T-cell (primary cell): ENCODE measurements at regions not wholly inside any gene's neighbourhood (a gene's known extent, or its start where the extent isn't known, plus 50 kb on each side); places are given as distances from the start of the nearest gene placed in this dataset.

ENCODE experiments used
- ATAC-seq, 4 experiments: fragments of 200-7000 bp in 3 of 4; fragments of 150-1000 bp in 1 of 4; cut with Tn5 transposase; replicated peaks in 1 of 4; 1 replicate in 3 of 4; 2 replicates in 1 of 4; pipeline ENCODE4 v1.10.0; 2021; ENCODE audit warnings: moderate library complexity in 3 of 4, mild to moderate bottlenecking in 2 of 4, moderate number of reproducible peaks in 1 of 4
- CTCF ChIA-PET, 2 donors: fragments of 300-600 bp; sonication (Branson Sonifier 250); formaldehyde crosslinking; loops; one replicate each; lab custom pipeline; 2022; ENCODE audit warnings: antibody characterized with exemption in 2 of 2; lab: Charles Lee
- POLR2A ChIA-PET, 2 donors: fragments of 300-600 bp; sonication (Branson Sonifier 250); formaldehyde crosslinking; loops; one replicate each; lab custom pipeline; 2022; ENCODE audit warnings: antibody characterized with exemption in 2 of 2; lab: Charles Lee
- DNase-seq, 35 experiments: peaks; one replicate each; pipeline versions ENCODE4 v3.0.0 to v3.0.0-alpha.2; 2013 to 2023
- H3K27ac ChIP-seq: one replicate; pipeline ENCODE4 v1.5.1; 2013; ENCODE audit warnings: low read length
- H3K27me3 ChIP-seq, 2 experiments: replicated peaks in 1 of 2; 1 replicate in 1 of 2; 2 replicates in 1 of 2; pipeline versions ENCODE4 v1.6.1 to v1.7.0; 2013; ENCODE audit warnings: low read length in 1 of 2, mixed read lengths in 1 of 2; ENCODE audit not compliant: control insufficient read depth in 2 of 2, insufficient read depth in 2 of 2; ENCODE audit errors: extremely low read depth in 1 of 2
- H3K36me3 ChIP-seq, 2 donors: 1 replicate in 1 of 2; 2 replicates in 1 of 2; pipeline versions ENCODE4 v1.6.1 to v1.7.0; 2013; ENCODE audit warnings: low read length in 1 of 2; ENCODE audit not compliant: control insufficient read depth in 2 of 2, insufficient read depth in 1 of 2; ENCODE audit errors: extremely low read depth in 1 of 2
- H3K4me1 ChIP-seq, 2 experiments: 1 replicate in 1 of 2; 2 replicates in 1 of 2; pipeline versions ENCODE4 v1.6.1 to v1.7.0; 2013; ENCODE audit warnings: low read length in 2 of 2, mixed read lengths in 1 of 2; ENCODE audit not compliant: insufficient read depth in 2 of 2, control insufficient read depth in 1 of 2; ENCODE audit errors: extremely low read depth in 1 of 2
- H3K4me3 ChIP-seq, 2 donors: 1 replicate in 1 of 2; 2 replicates in 1 of 2; pipeline versions ENCODE4 v1.5.1 to v1.7.0; 2013; ENCODE audit warnings: mild to moderate bottlenecking in 2 of 2, low read length in 1 of 2, moderate library complexity in 1 of 2; ENCODE audit not compliant: control insufficient read depth in 1 of 2; ENCODE audit errors: extremely low read depth in 1 of 2
- H3K9me3 ChIP-seq: 2 replicates; pipeline ENCODE4 v1.7.0; 2013
- H3K27ac Mint-ChIP-seq, 2 donors: one replicate each; pipeline ENCODE4 v1.8.0; 2020 to 2021; ENCODE audit warnings: mild to moderate bottlenecking in 2 of 2, mixed read lengths in 2 of 2
- H3K27me3 Mint-ChIP-seq, 2 donors: one replicate each; pipeline ENCODE4 v1.8.0; 2021 to 2022; ENCODE audit warnings: mixed read lengths in 2 of 2
- H3K36me3 Mint-ChIP-seq: one replicate; pipeline ENCODE4 v1.8.0; 2021; ENCODE audit warnings: mixed read lengths
- H3K4me1 Mint-ChIP-seq, 3 donors: one replicate each; pipeline ENCODE4 v1.8.0; 2020 to 2022; ENCODE audit warnings: mixed read lengths in 3 of 3, mild to moderate bottlenecking in 1 of 3
- H3K4me3 Mint-ChIP-seq, 3 donors: one replicate each; pipeline ENCODE4 v1.8.0; 2020 to 2022; ENCODE audit warnings: mild to moderate bottlenecking in 3 of 3, mixed read lengths in 3 of 3, moderate library complexity in 3 of 3
- H3K9me3 Mint-ChIP-seq, 3 donors: one replicate each; pipeline ENCODE4 v1.8.0; 2020 to 2022; ENCODE audit warnings: mixed read lengths in 3 of 3
- WGBS: methylation state at CpG from one replicate; pipeline ENCODE4 v1.1.5; 2013; ENCODE audit warnings: missing lambda C conversion rate; ENCODE audit not compliant: insufficient coverage; 5-methylcytosine and 5-hydroxymethylcytosine counted together

DNA sequence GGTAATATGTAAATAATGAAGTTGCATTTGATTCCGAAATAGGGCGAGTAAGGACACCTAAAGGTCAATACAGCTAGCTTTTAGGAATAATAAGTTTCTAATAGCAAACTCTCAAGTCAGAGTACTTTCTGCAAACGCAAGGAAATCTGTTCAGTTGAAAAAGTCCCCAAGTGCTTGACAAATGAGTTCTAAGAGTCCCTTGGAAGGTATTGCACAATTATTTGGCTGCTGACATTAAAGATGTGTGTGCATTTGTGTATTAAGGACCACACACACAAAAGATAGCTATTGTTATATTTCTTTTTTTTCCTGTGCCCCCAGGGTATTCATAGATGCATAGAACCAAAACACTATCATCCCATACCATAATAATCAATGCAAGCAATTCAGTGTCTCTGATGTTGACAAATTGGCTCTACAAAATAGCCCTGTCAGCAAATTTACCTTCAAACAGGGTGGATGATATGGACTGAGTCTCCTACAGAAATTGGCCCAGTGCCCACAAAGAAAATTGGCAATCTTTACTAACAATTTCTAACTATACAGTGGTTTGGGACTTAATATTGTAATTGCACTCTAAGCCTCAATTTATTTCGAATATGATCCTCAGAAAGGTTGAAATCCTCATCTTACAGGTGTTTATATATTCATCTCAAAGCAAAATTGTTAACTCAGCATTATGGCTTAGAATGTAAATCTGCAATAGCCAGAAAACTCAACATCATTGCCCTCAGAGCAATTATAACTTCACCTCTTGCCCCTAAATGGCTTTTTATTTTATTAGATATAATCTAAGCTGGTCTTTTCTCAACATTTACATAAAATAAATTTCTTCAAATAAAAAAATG, 827.2 kb downstream of the MAT2B start:
- ChIA-PET POLR2A (no interaction called here), CTCF (no interaction called here)
- ATAC-seq (no peak), DNase-seq (no peak)
- no peak overlapping the region for H3K27ac Mint-ChIP-seq
- no peaks in the 10 kb centered on the region for H3K4me1 Mint-ChIP-seq
- no peaks in the 10 kb centered on the region for H3K9me3 ChIP-seq
- peaks cover 4 to 8% (median 5%) of the 10 kb centered on the region in 3 donors for H3K9me3 Mint-ChIP-seq
- no peaks in the 10 kb centered on the region for H3K36me3 Mint-ChIP-seq
- no peaks in the 10 kb centered on the region for H3K4me1 ChIP-seq
- WGBS = no CpG with 5 or more reads among the region's 4 CpGs
- H3K27me3 Mint-ChIP-seq = no peaks in the 10 kb centered on the region
- H3K27me3 ChIP-seq = no peaks in the 10 kb centered on the region
- H3K4me3 Mint-ChIP-seq = no peak overlapping the region
- no peak overlapping the region for H3K4me3 ChIP-seq
- no peak overlapping the region for H3K27ac ChIP-seq
- H3K36me3 ChIP-seq = no peaks in the 10 kb centered on the region

DNA sequence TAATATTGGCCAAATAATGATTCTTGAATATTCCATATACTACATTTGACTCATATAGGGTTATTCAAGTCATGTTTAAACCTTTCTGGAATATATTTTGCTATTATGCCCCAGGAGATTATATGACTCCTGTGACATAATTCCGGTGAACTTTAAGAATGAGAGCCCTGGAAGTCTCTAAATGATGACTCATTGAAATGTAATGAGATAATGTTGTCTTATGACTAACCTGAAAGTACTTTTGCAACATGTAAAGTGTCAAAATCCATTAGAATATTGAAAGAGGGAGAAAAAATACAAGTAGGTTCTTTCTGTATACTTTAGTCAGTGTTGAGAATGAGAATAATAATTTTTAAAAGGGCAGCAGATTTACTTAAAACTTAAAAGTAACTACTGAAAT, 830.4 kb downstream of the MAT2B start:
- ATAC-seq (no peak), DNase-seq (no peak)
- no peak overlapping the region for H3K27ac Mint-ChIP-seq
- H3K9me3 Mint-ChIP-seq = peaks cover 2 to 7% (median 4%) of the 10 kb centered on the region in 3 donors
- CTCF ChIA-PET = interaction anchor here in 1 of 2 donors (0.6 kb wide), 1 partner anchor 355 kb away, joined by 3 read pairs; no protein-coding TSS in a partner anchor
- no peaks in the 10 kb centered on the region for H3K9me3 ChIP-seq
- H3K4me1 ChIP-seq = no peaks in the 10 kb centered on the region
- POLR2A ChIA-PET = no interaction called here
- no CpG with 5 or more reads among the region's 1 CpG for WGBS
- no peaks in the 10 kb centered on the region for H3K27me3 ChIP-seq
- no peak overlapping the region for H3K27ac ChIP-seq
- no peak overlapping the region for H3K4me3 Mint-ChIP-seq
- H3K27me3 Mint-ChIP-seq = no peaks in the 10 kb centered on the region
- no peak overlapping the region for H3K4me3 ChIP-seq
- H3K36me3 ChIP-seq = no peaks in the 10 kb centered on the region
- no peaks in the 10 kb centered on the region for H3K36me3 Mint-ChIP-seq
- H3K4me1 Mint-ChIP-seq = no peaks in the 10 kb centered on the region

DNA sequence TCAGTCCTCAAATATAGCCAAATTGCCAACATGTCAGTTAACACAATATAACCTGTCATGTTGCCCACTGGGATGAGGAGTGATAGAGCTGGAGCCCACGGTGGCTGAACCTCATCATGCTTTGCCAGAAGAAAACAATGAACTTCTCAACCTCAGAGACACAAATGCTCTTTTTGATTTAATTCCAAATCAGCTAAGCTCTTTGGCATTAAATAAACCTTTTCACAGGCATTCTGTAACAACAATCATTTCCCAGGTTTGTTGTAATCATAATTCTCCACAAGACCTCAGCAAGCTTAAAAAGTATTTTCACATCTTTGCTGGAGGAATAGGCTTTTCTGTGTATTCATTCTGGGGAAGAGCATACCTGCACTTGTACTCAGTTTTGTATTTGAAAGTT, 830.9 kb downstream of the MAT2B start:
- H3K36me3 Mint-ChIP-seq = no peaks in the 10 kb centered on the region
- CTCF ChIA-PET = interaction anchor here in 1 of 2 donors (0.6 kb wide), 1 partner anchor 354 kb away, joined by 3 read pairs; no protein-coding TSS in a partner anchor
- Histone ChIP-seq H3K36me3 (no peaks in the 10 kb centered on the region), H3K27ac (no peak overlapping the region), H3K4me3 (no peak overlapping the region), H3K27me3 (no peaks in the 10 kb centered on the region), H3K4me1 (no peaks in the 10 kb centered on the region), H3K9me3 (no peaks in the 10 kb centered on the region)
- DNase-seq (no peak), ATAC-seq (no peak)
- H3K4me1 Mint-ChIP-seq = no peaks in the 10 kb centered on the region
- no peak overlapping the region for H3K27ac Mint-ChIP-seq
- POLR2A ChIA-PET = no interaction called here
- H3K9me3 Mint-ChIP-seq = peaks cover 2 to 7% (median 4%) of the 10 kb centered on the region in 3 donors
- H3K27me3 Mint-ChIP-seq = no peaks in the 10 kb centered on the region
- 67% methylated on average over 1 of the region's 1 CpG for WGBS
- H3K4me3 Mint-ChIP-seq = no peak overlapping the region

DNA sequence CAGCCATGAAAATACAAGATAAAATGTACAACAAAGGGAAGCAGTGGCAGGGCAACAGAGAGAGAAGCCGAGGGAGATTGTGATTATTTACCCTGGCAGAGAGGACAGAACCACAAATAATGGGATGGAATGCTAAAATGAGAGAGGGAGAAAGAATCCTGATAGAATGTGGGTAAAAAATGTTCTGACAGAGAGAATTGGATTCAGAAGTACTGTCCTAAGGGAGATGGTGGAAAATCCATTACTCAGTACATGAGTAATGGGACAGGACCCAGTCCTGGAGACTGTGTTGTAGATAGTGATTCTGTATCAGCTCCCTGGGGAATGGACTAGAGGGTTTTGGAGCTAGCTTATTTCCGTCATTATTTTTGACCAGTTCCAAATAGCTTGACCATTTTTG, 831.5 kb downstream of the MAT2B start:
- Mint-ChIP-seq H3K4me3 (no peak overlapping the region), H3K4me1 (no peaks in the 10 kb centered on the region), H3K36me3 (no peaks in the 10 kb centered on the region), H3K27me3 (no peaks in the 10 kb centered on the region), H3K27ac (no peak overlapping the region), H3K9me3 (peaks cover 2 to 7% (median 4%) of the 10 kb centered on the region in 3 donors)
- ChIA-PET CTCF (interaction anchor here in 1 of 2 donors (0.6 kb wide), 1 partner anchor 46 kb away, joined by 3 read pairs; no protein-coding TSS in a partner anchor), POLR2A (no interaction called here)
- H3K9me3 ChIP-seq = no peaks in the 10 kb centered on the region
- H3K4me3 ChIP-seq = no peak overlapping the region
- no peak for ATAC-seq
- DNase-seq = no peak
- H3K36me3 ChIP-seq = no peaks in the 10 kb centered on the region
- 81% methylated on average over 2 of the region's 2 CpGs for WGBS
- H3K27me3 ChIP-seq = no peaks in the 10 kb centered on the region
- H3K4me1 ChIP-seq = no peaks in the 10 kb centered on the region
- H3K27ac ChIP-seq = no peak overlapping the region

DNA sequence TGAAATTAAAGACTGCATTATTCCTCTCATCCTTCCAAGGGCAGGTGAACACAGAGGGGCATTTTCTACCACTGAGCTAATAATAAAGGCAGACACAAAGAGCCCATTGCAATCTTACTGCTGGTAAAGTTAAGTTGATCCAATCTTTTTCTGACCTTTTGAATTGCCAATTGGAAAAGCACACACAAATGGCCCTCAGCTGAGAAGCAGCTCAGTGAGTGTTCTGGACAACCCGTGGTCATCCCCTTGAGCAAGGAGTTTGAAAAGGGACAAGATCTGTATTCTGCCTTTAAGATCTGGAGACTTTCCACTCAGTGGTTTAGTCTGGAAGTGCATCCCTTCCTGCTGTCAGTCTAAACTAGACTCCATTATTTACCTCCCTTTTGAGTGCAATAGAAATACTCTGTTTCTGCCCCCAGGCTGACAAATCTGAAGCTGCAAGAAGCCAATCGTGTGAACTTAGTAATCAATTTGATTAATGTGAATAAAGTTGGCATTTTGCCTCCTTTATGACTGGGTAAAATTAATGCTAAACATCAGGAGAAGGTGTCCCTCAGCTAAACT, 835.7 kb downstream of the MAT2B start:
- no peaks in the 10 kb centered on the region for H3K27me3 ChIP-seq
- H3K27ac ChIP-seq = no peak overlapping the region
- Mint-ChIP-seq H3K4me1 (no peaks in the 10 kb centered on the region), H3K36me3 (no peaks in the 10 kb centered on the region), H3K9me3 (peaks cover 0 to 4% (median 2%) of the 10 kb centered on the region in 3 donors), H3K27ac (no peak overlapping the region), H3K27me3 (no peaks in the 10 kb centered on the region), H3K4me3 (no peak overlapping the region)
- ChIA-PET CTCF (no interaction called here), POLR2A (no interaction called here)
- H3K4me3 ChIP-seq = no peak overlapping the region
- DNase-seq (no peak), ATAC-seq (no peak)
- H3K36me3 ChIP-seq = no peaks in the 10 kb centered on the region
- no peaks in the 10 kb centered on the region for H3K9me3 ChIP-seq
- no peaks in the 10 kb centered on the region for H3K4me1 ChIP-seq
- no CpG with 5 or more reads among the region's 2 CpGs for WGBS

DNA sequence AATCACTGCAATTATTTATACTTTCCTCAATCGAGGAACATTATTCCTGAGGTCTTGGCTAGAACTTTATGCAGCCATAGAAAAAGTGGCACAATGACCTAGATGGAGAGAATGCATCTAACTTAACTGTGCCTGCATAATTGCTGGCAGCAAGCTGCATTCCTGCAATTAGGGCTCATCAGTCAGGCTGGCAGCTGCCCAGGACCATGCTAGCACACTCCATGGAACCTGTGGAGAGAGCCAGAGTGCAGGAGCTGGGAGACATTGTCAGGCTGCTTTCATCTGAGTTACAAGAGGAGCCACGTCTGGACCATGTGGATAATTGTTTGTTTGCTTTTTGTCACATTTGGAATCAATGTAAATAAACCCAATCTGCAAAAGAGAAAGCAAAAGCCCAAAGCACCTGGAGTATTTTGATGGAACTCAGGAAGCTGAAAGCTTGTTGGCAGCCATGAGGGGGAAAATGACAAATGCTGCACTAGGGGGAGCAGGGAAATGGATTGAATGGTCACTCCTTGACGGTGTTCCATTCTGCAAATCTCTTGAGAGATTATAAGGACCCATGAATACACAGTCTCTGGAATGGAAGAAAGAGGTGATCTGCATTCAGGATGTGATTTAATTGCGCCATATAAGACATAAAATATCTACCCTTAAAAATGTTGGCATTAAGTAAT, 839.9 kb downstream of the MAT2B start:
- H3K27ac Mint-ChIP-seq = no peak overlapping the region
- ChIA-PET POLR2A (no interaction called here), CTCF (no interaction called here)
- Histone ChIP-seq H3K4me1 (no peaks in the 10 kb centered on the region), H3K36me3 (no peaks in the 10 kb centered on the region), H3K4me3 (no peak overlapping the region), H3K27ac (no peak overlapping the region), H3K9me3 (no peaks in the 10 kb centered on the region), H3K27me3 (no peaks in the 10 kb centered on the region)
- H3K4me3 Mint-ChIP-seq = no peak overlapping the region
- DNase-seq (no peak), ATAC-seq (no peak)
- no peaks in the 10 kb centered on the region for H3K27me3 Mint-ChIP-seq
- no peaks in the 10 kb centered on the region for H3K36me3 Mint-ChIP-seq
- WGBS = 0% methylated on average over 1 of the region's 4 CpGs
- H3K4me1 Mint-ChIP-seq = no peaks in the 10 kb centered on the region
- peaks cover 0 to 9% (median 2%) of the 10 kb centered on the region in 3 donors for H3K9me3 Mint-ChIP-seq
